ENCODE measurements at regions not wholly inside any gene's neighbourhood (a gene's known extent, or its start where the extent isn't known, plus 50 kb on each side); places are given as distances from the start of the nearest gene placed in this dataset.
"Not testable (repeated sequence)": the region's sequence is repeated elsewhere in the genome, so short reads cannot be mapped to it uniquely, and the experiment has no call there.

DNA sequence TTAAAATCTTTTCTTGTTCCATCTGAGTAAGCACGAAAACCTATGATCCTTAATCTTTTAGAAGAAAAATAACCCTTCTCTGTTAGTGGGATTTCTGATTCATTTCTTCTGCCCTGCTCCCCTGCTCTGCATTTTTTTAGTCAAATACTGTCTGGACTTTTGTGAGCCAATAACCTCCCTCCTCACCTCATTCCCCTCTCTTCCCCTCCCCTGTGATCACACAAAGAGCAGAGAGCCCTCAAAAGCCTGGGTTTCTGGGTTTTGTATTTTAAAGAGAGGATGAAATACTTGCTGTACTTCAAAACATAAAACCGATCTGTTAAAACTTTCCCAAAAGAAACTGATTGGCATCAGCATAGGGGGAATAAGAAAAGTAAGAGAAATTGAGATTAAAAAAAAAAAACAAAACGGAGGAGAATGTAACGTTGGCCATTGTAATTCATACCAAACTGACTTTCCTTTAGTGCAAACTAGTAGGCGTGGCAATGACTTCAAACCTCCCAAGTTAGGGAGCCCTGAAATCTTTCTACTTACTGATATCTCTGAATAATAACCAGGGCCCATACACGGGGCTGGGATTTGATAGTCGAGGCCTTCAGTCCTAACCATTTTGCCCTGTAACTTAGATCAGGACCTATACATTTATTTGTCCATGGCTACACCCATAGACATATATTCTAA, 232.9 kb downstream of the TM9SF2 start:
- no peak for DNase-seq

- DNase-seq, result no peak
These were observed 232.1 kb downstream of the TM9SF2 start for GRCh38 chr13:99733346-99733745.

DNA sequence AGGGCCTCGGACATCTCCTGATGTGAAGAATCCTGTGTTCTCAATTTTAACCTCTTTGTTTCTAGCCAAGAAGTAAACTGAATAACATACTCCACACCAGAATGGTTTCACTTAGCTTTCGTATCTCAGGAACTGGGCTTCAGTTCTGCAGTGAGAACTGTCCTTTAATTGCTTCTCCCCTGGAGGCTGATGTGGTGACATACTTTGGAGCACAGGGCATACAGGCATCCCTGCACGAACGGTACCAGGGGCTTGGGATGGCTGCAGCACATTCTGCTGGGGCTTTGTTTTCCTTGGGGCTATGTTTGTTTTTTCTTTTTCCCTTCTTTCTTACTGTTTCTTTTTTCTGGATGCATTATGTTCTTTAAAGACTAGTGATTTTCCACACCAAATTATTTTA, 230.5 kb downstream of the TM9SF2 start:
- no peak for DNase-seq

DNA sequence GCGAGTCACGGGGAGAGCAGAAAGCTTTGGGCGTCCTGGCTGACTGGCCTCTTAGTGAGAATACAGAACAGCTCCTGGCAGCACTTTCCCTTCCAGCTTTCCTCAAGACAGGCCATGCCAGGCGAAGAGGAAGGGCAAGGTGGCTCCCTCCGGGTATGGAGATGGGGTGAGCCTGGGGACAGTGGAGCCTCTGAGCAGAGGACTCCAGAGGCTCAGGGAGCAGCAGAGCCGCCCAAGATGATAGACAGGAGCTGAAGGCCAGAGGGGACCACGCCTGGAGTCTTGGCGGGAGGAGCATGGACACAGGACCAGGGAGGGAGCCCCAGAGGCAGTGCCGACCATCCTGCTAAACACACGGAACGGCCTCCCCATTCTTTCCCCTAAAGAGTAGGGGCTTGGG, 229.1 kb downstream of the TM9SF2 start:
- no peak for DNase-seq

DNA sequence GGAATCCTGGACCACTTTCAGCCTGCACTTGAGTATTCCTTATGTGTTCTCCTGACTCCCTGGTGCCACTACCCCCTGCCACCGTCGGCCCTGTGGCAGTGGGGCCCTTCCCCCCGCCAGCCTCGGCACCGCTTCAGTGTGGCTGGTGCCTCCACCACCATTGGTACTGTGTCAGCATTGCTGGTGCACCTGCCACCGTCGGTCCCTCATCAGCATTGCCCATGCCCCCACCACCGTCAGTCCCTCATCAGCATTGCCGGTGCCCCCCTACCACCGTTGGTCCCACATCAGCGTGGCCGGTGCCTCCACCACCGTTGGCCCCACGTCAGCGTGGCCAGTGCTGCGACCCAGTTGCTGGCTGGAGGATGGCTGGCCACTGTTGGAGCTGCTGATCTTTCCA, 228.5 kb downstream of the TM9SF2 start:
- no peak for DNase-seq

GRCh38 chr13:99727651-99728050, 226.4 kb downstream of the TM9SF2 start:
- DNase-seq, result not testable (repeated sequence)

DNA sequence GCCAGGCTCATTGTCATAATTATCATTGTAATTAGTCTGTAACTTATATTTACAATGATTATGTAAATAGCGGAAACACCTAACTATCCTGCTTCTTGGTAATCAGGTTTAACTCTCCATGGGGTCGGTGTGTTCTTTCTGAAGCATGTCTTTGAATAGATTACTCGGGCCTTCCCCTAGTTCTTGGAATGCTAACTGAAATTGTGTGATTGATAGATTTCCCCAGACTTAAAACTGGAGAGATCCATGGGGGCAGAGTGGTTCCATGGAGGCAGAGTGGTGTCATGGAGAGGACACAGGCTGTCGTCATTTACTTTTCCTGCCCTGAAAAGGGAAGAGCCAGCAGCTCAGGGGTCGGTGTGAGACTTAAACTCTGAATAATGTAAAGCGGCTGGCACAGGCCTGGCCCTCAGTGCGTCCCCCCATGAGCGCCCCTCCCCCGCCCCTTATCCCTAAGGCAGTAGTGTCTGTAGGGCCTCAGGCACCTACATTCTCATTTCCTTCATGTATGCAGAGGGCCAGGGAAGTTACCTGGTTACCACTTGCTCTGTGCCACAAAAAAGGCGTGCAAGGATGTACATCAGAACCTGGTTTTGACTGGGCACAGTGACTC, 225.1 kb downstream of the TM9SF2 start:
- no peak for DNase-seq

DNA sequence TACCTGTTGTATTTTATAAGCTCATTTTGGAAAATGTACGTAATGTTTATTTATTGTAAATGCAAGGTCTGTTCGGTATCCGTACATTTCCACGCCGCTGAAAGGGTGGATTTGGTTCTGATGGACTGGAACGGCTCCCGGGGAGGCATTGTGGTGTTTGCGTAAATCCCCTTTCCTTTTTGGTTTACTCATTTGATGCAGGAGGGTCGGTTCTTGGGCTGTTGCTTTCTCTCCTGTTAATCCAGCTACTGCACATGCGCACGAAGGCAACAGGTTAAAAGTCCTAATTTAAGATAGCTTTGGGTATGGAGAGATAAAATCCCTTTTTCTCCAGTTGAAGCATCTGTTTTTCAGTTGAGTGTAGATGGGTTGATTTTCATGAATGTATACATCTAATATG, 224.4 kb downstream of the TM9SF2 start:
- DNase-seq, result no peak

- no peak for DNase-seq
These were observed 223.6 kb downstream of the TM9SF2 start for GRCh38 chr13:99724633-99725517.

DNA sequence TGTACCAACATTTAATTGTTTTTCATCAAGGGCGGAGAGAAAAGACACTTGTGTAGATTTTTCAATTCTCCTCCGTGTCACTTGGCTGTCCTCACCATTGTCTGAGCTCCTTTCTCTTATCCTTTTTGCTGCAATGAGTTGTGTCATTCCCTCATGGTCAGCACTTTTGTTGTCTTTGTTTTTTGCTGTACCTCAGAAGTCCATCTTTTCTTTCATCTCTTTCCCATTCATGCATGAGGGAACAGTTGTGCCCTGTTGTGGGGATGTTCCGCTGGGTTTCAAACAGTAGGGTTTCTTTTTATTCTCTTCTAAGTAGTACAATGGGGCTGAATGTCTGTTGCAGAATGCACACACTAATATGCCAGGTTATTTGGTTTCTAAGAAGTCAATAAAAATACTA, 222.6 kb downstream of the TM9SF2 start:
- DNase-seq, result no peak

- DNase-seq, result no peak
These were observed 221.7 kb downstream of the TM9SF2 start for GRCh38 chr13:99722931-99723330.

GRCh38 chr13:99722338-99722818, 221.1 kb downstream of the TM9SF2 start:
- DNase-seq, result no peak

DNA sequence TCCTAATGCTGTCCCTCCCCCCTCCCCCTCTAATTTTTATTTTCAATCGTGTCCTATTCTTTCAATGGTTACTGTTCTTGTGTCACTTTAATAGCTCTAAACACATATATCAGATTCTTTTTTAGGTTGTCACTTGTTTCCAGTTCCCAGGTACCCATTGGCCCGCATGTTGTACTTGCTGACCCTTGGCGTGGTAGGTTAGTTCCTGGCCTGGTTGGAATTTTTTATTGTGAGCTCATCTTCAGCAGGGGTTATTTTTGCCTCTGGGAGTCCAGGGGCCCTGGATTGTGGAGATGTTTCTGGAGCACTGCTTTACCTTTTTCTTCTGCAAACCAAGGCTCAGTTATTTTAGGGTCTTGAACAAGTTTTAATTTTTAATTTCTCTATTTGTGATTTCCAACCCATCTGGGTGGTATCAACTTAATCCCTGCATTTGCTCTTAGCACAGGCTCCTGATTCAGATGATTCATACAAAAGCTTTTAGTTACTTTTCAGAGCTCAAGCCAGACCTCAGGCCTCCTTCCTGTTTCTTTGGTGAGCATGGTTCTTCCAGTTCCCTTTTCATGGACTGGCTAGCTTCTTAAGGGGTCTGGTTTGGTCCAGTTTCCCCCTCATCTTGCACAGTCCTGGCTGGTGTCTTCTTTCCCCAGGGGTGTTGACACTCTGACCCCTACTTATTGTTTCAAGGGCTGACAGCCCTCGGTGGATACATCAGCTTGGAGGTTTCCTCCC, 220.5 kb downstream of the TM9SF2 start:
- DNase-seq, result no peak

DNA sequence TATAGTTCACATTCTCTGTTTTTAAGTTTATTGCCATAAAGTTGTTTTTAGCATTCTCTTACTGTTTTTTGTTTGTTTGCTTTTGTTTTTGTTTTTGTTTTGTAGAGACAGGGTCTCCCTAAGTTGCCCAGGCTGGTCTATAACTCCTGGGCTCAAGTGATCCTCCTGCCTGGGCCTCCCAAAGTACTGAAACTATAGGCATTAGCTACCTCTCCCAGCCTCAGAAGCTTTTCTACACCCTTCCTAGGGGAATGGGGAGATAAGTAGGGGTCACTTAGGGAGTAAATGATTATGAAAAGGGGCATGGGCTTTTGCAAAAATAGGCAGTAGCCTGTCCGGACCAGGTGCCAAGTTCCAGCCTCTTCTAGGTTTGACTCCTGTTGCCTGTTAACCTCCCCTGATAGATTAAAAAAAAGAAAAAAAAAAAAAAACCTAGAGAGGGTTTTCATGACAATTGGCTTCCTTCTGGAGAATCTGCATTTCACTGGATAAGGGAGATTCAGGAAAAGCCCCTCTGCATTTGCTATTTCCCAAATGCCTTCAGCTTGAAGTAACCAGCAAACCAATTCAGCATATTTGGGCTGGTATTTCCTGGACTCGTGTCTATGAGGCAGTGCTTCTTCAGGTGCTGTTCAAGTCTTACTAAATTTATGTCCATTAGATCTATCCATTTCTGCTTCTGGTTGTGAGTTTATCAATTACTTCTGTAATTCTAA, 216.8 kb downstream of the TM9SF2 start:
- DNase-seq, result no peak

DNA sequence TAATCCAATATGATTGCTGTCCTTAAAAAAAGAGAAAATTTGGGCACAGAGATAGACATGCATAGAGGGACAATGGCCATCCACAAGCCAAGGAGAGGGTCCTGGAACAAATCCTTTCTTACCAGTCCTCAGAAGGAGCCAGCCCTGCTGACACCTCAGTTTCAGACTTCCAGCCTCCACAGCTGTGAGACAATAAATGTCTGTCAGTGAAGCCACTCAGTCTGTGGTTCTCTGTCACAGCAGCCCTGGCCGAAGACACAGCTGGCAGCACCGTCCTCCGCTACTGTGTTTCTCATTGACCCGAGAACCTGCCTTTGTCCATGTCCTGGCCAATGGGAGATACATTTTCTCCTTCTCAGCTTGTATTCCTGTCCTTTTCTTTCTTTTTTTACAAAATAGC, 207.9 kb downstream of the TM9SF2 start:
- no peak for DNase-seq

DNA sequence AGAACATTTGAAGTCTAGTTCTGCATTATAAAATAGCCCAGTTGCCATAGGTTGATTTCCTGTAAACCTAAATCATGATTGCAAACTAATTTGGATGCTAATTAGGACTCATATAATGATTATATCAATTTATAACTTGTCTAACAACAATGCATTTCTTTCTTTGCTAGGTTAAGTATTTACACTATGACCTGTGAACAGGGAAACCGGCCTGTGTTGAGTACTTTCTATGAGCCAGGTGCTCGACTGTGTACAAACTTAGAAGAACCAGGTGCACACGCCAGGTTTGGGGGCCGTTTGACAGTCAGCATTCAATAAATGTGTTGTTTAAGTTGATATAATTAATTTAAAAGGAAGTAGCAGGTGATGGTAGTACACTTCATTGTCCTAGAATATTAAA, 203.1 kb downstream of the TM9SF2 start:
- DNase-seq, result no peak

GRCh38 chr13:99703908-99704307, 202.6 kb downstream of the TM9SF2 start:
- DNase-seq, result no peak

GRCh38 chr13:99702687-99703319, 201.5 kb downstream of the TM9SF2 start:
- no peak for DNase-seq

- no peak for DNase-seq
These were observed 199.2 kb downstream of the TM9SF2 start for GRCh38 chr13:99700468-99700867.

DNA sequence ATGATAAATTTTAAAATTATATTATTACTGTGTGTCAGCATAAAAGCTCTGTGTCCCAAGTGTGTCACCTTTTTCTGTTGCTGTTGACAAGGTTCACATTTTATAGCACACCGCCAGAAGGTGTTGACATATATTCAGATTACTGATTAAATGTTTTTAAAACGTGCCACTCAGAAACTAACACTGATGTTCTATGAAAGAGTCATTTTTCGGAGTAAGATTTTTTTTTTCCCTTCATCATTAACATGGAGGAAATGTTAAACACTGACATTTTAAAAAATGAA, 197.5 kb downstream of the TM9SF2 start:
- DNase-seq, result no peak

GRCh38 chr13:99698010-99698815, 196.9 kb downstream of the TM9SF2 start:
- DNase-seq, result no peak

All from activated gamma-delta T cell (primary cell).